ENCODE measurements at regions not wholly inside any gene's neighbourhood (a gene's known extent, or its start where the extent isn't known, plus 50 kb on each side); places are given as distances from the start of the nearest gene placed in this dataset.

DNA sequence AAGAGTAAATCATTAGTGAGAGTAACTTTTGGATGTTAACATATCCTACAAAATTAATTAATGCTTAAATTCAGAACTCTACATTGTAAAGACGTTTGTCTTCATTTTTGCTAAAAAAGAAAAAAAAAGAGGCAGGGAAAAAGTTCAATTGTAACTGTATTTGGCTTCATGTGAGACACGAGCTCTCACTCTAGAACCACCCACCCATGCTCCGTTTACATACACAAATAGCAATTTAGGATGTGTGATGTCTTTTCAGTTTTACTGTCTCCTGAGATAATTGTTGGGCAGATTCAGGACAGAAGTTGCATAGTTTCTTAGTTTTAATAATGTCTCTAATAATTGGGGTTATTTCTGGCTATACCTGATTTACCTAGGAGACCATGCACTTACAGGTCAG, 248.6 kb downstream of the AASDHPPT start:
- Mint-ChIP-seq H3K4me1 (no peaks in the 10 kb centered on the region), H3K9me3 (peaks cover 7% of the 10 kb centered on the region), H3K27ac (no peak overlapping the region), H3K4me3 (no peak overlapping the region), H3K36me3 (no peaks in the 10 kb centered on the region), H3K27me3 (no peaks in the 10 kb centered on the region)
- no peak for ATAC-seq

DNA sequence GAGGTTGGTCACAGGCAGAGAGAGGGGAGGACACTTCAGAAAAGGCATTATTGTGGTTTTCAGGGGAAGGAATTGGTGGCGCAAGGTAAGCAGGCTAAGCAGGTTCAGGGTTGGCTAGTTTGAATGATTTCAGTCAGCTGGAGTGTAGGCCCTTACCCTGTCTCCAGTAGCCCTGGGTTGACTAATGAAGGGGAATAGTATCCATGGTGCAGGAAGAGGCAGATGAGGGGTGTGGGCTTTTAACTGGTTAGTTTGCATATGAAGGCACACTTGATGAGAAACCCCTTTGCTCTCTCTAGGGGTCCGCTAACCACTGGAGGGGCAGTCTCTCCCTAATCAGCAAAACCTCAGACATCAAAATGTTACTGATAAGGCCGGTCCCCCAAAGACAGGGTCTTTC, 249.7 kb downstream of the AASDHPPT start:
- ATAC-seq = no peak
- H3K36me3 Mint-ChIP-seq = no peaks in the 10 kb centered on the region
- no peak overlapping the region for H3K4me3 Mint-ChIP-seq
- no peak overlapping the region for H3K27ac Mint-ChIP-seq
- no peaks in the 10 kb centered on the region for H3K27me3 Mint-ChIP-seq
- H3K4me1 Mint-ChIP-seq = no peaks in the 10 kb centered on the region
- peaks cover 3% of the 10 kb centered on the region for H3K9me3 Mint-ChIP-seq

DNA sequence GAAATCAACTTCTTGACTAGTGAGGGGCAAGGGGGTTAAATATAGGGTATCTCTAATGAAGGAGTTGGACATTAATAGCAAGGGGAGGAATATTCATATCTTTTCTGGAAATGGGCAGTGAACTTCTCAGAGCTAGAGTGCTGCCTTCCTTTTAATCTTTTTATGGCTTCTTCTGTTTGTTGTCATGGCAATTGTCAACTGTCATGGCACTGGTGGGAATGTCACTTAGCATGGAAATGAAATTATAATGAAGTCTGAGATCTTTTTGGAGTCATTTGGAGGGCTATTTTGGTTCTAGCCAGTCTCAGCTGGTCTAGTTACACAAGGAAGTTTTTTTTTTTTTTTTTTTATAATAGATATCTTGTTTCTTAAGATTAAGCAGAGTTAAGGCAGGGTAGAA, 250.2 kb downstream of the AASDHPPT start:
- Mint-ChIP-seq H3K9me3 (peaks cover 3% of the 10 kb centered on the region), H3K4me3 (no peak overlapping the region)

DNA sequence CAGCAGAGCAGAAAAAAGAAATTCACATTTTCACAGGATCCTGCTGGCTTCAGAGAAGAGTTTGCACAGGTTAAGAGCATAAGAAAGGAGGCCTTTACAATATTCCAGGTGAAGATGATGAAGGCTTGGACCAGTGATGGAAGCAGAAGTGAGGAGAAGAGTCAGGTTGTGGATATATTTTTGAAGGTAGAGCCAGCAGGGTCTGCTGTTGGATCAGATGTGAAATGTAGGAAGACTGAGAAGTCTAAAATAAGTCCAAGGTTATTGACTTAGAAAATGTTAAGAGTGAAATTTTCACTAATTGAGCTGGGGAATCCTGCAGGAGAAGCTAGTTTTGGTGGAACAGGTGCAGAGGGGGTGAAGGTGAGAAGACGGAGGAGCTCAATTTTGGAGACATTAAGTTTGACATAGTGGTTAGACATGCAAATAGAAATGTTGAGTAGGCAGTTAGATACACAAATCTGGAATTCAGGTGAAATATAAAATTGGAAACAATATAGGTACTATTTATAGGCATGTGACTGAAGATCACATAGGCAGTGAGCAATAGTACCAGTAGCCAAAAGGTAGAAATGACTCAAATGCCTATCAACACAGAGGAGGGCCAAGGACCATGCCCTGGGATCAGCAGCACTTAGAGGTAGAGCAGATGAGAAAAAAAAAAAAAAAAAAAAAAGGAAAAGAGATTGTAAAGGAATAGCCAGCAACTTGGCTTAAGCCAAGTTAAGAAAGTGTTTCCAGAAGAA, 252.0 kb downstream of the AASDHPPT start:
- Mint-ChIP-seq H3K4me1 (no peaks in the 10 kb centered on the region), H3K27me3 (no peaks in the 10 kb centered on the region)

More for the DNA sequence above, 250.2 kb downstream of the AASDHPPT start:
- H3K27me3 Mint-ChIP-seq = no peaks in the 10 kb centered on the region
- no peaks in the 10 kb centered on the region for H3K4me1 Mint-ChIP-seq
- H3K27ac Mint-ChIP-seq = no peak overlapping the region
- no peak for ATAC-seq
- no peaks in the 10 kb centered on the region for H3K36me3 Mint-ChIP-seq

DNA sequence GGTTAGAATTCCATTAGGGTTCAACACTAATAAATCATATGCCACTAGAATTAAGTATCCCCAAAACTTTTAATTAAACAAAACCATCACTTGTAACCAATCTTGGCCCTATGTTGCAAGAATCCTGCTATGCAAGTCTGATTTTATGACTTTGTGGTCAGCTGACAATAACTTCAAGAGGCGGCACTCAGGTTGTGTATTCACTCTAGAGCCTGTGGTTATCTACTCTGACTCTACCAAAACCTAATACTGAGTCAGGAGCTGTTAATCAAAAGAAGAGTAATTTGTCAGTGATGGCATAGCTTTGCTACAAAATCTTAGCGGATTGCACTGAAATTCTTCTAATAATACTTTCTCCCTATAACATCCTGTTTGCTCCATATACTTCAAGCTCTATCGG, 253.7 kb downstream of the AASDHPPT start:
- no peaks in the 10 kb centered on the region for H3K4me1 Mint-ChIP-seq
- ATAC-seq = no peak
- H3K36me3 Mint-ChIP-seq = no peaks in the 10 kb centered on the region
- H3K4me3 Mint-ChIP-seq = no peak overlapping the region
- no peaks in the 10 kb centered on the region for H3K27me3 Mint-ChIP-seq
- H3K27ac Mint-ChIP-seq = no peak overlapping the region
- H3K9me3 Mint-ChIP-seq = peaks cover 3% of the 10 kb centered on the region

More for the DNA sequence above, 252.0 kb downstream of the AASDHPPT start:
- Mint-ChIP-seq H3K4me3 (no peak overlapping the region), H3K36me3 (no peaks in the 10 kb centered on the region), H3K9me3 (peaks cover 3% of the 10 kb centered on the region), H3K27ac (no peak overlapping the region)
- ATAC-seq = no peak

DNA sequence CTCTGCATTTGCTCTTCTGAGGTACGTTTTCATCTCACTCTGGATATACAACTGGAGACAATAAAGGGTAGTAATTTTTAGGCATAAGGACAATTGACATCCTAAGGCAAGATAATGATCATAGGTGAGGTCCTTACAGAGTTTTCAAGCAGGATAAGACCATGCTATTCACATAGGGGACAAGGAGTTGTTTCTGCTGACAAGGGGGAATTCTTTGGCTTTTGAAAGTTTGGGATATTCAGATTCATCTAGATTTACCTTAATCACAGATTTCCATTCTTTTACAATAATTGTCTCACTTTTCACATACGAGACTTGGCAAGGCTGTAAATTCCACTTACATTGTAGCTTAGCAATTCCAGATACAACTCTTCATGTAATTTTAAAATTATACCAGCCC, 256.2 kb downstream of the AASDHPPT start:
- H3K27me3 Mint-ChIP-seq = no peaks in the 10 kb centered on the region
- no peaks in the 10 kb centered on the region for H3K4me1 Mint-ChIP-seq
- H3K9me3 Mint-ChIP-seq = peaks cover 3% of the 10 kb centered on the region
- no peak overlapping the region for H3K27ac Mint-ChIP-seq
- no peaks in the 10 kb centered on the region for H3K36me3 Mint-ChIP-seq
- no peak overlapping the region for H3K4me3 Mint-ChIP-seq
- ATAC-seq = no peak

DNA sequence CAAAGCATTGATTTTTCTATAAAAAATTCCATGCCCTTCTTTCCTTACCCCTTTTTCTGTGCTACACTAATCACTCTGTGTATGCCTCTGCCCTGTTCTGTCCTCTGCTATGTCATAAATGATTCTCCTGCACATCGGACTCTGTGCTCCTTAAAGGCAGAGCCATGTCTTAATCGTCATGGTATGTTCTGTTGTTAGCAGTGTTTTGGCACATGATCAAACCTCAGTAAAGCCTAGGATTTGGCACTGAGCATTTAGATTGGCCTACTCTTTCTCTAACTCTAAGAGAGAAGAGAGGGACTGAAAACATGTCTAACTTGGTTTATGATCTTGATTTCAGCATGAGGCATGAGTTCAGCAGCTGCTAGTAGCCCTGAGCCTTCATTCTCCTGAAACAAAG, 266.9 kb downstream of the AASDHPPT start:
- Mint-ChIP-seq H3K9me3 (peaks cover 8% of the 10 kb centered on the region), H3K4me1 (no peaks in the 10 kb centered on the region), H3K36me3 (no peaks in the 10 kb centered on the region), H3K4me3 (no peak overlapping the region), H3K27me3 (no peaks in the 10 kb centered on the region), H3K27ac (no peak overlapping the region)
- no peak for ATAC-seq

DNA sequence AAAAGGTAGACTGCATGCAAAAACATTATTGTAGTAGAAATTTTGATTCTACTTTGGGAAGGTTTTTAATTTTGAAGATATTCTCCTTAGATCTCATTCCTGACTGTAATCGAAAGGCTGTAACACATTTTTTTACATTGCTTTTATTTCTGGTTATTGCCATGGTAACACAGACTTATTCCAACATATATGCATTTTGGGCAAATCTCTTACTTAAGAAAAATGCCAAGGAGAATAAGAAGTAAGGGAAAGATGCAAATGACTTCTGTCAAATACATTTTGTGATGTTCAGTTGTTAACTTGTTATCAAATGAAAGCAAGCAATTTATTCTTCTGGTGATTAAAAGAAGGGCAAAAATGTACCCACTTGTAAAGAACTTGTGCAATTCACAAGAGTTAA, 267.5 kb downstream of the AASDHPPT start:
- no peak overlapping the region for H3K4me3 Mint-ChIP-seq
- no peaks in the 10 kb centered on the region for H3K27me3 Mint-ChIP-seq
- H3K4me1 Mint-ChIP-seq = no peaks in the 10 kb centered on the region
- no peak for ATAC-seq
- no peak overlapping the region for H3K27ac Mint-ChIP-seq
- no peaks in the 10 kb centered on the region for H3K36me3 Mint-ChIP-seq
- H3K9me3 Mint-ChIP-seq = peaks cover 14% of the 10 kb centered on the region

DNA sequence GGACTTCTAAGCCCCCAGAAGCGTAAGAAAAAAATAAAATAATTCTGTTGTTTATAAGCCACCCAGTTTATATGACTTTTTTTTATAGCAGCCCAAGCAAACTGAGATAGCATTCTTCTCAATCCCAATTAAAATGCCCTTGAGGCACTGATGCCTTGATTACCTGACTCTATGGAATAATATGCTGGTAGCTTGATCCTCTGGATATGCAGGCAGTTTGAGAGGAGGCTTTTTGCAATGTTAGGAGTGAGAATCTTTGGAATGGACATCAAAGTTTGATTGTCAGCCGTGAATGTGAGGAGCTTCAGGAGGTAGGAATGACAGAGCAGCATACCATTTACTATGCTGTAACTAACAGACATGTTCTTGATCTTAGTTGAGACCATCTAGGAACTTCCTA, 275.6 kb downstream of the AASDHPPT start:
- Mint-ChIP-seq H3K4me1 (no peaks in the 10 kb centered on the region), H3K4me3 (no peak overlapping the region), H3K27ac (no peak overlapping the region), H3K36me3 (no peaks in the 10 kb centered on the region), H3K27me3 (no peaks in the 10 kb centered on the region), H3K9me3 (peaks cover 13% of the 10 kb centered on the region)
- ATAC-seq = no peak

DNA sequence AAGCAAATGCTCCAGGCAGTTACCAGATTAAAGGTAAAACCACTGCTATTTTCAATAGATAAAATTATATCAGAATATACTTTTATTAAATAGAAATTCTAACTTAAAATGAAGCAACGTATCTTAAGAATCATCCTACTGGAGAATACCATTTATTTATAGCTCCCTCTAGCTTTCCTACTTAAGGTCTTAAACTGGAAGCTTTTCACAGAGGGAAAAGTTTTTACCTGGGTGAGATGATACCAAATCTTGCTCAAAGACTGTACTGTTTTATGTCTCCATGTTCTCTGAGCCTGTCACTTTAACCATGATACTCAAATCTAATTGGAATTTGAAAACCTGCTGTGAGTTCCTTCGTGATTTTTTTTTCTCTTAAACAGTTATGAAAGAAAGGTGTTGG, 291.8 kb downstream of the AASDHPPT start:
- no peaks in the 10 kb centered on the region for H3K4me1 Mint-ChIP-seq
- H3K4me3 Mint-ChIP-seq = no peak overlapping the region
- H3K27me3 Mint-ChIP-seq = no peaks in the 10 kb centered on the region
- H3K9me3 Mint-ChIP-seq = no peaks in the 10 kb centered on the region
- no peaks in the 10 kb centered on the region for H3K36me3 Mint-ChIP-seq
- no peak overlapping the region for H3K27ac Mint-ChIP-seq
- ATAC-seq = no peak

DNA sequence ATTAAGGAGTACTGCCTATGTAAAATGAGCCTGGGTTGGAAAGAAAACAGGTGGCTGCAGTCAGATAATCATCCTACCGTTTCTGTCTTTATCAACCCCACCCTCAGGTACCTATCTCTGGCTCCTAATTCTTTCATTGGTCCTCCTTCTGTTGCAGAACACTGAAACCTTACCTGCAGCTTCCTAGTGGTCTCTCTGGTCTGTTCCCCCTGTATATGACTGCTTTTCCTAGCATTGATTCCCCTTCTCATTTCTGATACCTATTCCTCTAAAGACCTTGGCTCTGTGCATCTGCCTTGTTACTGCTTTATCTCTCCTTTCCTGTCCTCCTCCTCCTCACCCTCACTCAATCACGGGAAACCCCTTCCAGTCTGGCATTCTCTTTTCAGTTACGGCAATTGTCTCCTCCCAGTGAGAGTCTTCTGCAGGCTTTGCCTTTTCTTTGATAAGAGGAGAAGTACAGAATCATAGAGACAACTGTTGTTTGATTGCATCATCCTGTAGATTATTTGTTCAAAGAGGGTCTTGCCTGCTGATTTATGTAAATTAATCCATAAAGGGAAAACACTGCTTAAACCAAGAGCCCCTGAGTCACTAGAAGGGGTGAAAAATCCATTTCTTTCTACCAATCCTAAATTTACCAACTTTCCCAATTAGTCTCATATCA, 301.2 kb downstream of the AASDHPPT start:
- no peaks in the 10 kb centered on the region for H3K36me3 Mint-ChIP-seq
- no peak for ATAC-seq
- H3K9me3 Mint-ChIP-seq = peaks cover 5% of the 10 kb centered on the region
- no peaks in the 10 kb centered on the region for H3K27me3 Mint-ChIP-seq
- H3K4me3 Mint-ChIP-seq = no peak overlapping the region
- H3K27ac Mint-ChIP-seq = no peak overlapping the region
- H3K4me1 Mint-ChIP-seq = no peaks in the 10 kb centered on the region

DNA sequence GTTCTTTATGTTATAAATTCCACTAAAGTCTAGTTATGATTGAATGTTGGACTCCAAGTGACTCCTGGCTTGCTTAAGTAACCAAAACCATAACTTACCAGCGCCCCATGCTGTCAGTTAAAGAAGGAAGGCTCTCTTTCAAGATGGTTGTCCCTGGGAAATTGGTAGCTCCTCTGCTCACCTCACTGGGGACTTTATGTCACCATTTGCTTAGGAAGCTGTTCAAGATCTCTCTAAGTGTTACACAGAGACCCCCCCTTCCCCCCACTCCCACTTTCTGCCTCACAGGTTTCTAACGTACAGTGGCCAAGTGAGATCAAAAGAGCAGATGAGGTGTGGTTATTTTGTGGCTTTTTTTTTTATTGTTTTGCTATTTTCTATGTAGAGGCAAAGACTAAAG, 301.8 kb downstream of the AASDHPPT start:
- H3K4me3 Mint-ChIP-seq = no peak overlapping the region
- H3K36me3 Mint-ChIP-seq = no peaks in the 10 kb centered on the region

DNA sequence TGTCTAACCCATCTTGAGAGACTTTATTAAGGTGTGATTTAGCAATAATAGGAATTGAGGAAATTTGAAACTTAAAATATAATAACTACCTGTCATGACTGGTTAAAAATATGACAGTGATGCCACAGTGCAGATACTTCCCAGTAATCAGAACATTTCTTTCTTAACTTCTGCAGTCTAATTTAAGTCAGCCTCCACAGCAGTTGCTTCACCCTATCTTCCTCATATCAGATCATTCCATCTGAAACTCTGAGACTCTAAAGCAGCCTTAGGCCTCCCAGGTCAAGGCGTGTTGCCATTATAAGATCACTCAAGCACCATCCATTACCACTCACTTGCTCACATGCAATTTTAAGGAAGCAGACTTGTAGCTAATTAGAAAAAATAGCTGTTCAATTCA, 302.2 kb downstream of the AASDHPPT start:
- Mint-ChIP-seq H3K36me3 (no peaks in the 10 kb centered on the region), H3K27me3 (no peaks in the 10 kb centered on the region), H3K9me3 (peaks cover 5% of the 10 kb centered on the region), H3K4me3 (no peak overlapping the region), H3K4me1 (no peaks in the 10 kb centered on the region), H3K27ac (no peak overlapping the region)
- ATAC-seq = no peak

More for the DNA sequence above, 301.8 kb downstream of the AASDHPPT start:
- Mint-ChIP-seq H3K4me1 (no peaks in the 10 kb centered on the region), H3K27me3 (no peaks in the 10 kb centered on the region), H3K9me3 (peaks cover 5% of the 10 kb centered on the region), H3K27ac (no peak overlapping the region)
- no peak for ATAC-seq

DNA sequence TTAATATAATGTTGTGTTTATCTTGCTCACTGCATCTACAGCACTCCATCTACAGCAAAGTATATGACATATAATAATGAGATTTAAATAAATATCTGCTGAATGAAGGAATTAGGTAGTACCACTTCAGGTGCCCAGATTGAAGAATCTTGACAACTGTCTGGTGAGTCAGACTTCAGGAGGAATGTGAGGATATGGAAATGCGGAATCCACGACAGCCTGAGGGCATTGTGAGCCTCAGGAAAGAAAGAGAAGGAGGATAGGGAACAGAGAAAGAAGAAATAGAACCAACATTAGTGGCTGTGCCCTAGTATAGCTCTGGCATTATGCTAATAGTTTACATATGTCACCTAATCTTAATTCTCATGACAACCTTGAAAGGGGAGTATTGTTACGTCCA, 304.4 kb downstream of the AASDHPPT start:
- no peaks in the 10 kb centered on the region for H3K4me1 Mint-ChIP-seq
- H3K27ac Mint-ChIP-seq = no peak overlapping the region
- no peak overlapping the region for H3K4me3 Mint-ChIP-seq
- no peak for ATAC-seq
- H3K27me3 Mint-ChIP-seq = no peaks in the 10 kb centered on the region
- H3K9me3 Mint-ChIP-seq = peaks cover 5% of the 10 kb centered on the region
- no peaks in the 10 kb centered on the region for H3K36me3 Mint-ChIP-seq

DNA sequence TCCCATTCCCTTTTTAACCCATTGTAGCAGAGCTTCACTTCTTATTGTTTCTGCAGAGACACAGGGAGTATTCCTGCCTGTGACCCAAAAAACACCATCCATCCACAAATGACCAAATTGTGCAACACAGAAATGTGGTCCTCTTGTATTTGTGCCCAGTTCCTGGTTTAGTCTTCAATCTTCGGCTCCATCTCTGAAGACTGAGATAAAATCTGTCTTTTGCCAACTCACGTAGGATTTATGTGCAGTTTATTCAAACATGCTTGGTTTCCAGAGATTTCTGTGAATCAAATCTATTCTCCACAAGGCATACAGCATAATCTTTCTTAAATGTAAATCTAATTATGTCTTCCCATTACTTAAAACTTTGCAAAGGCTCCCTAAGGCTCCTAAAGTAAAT, 307.0 kb downstream of the AASDHPPT start:
- peaks cover 8% of the 10 kb centered on the region for H3K9me3 Mint-ChIP-seq
- no peak for ATAC-seq
- no peak overlapping the region for H3K4me3 Mint-ChIP-seq
- H3K4me1 Mint-ChIP-seq = no peaks in the 10 kb centered on the region
- H3K27ac Mint-ChIP-seq = no peak overlapping the region
- no peaks in the 10 kb centered on the region for H3K36me3 Mint-ChIP-seq
- no peaks in the 10 kb centered on the region for H3K27me3 Mint-ChIP-seq

DNA sequence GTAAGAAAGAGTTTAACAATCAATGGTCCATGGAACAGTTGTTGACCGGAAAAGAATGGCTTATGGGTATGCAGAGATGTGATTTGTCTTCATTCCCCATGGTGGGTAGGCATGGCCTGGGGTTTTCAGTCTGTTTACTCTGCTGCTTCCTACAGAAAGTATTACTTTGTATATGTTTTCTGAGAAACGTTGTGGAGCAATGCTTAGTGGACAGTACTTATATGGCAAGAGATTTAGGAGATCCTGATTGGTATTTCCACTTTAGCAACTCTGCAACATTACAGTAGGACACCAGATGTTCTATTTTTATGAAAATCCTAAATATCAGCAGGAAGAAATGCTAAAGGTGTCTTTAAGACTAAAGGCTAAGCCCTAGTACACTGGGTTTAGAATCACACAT, 309.1 kb downstream of the AASDHPPT start:
- no peaks in the 10 kb centered on the region for H3K36me3 Mint-ChIP-seq
- no peak overlapping the region for H3K27ac Mint-ChIP-seq
- no peaks in the 10 kb centered on the region for H3K4me1 Mint-ChIP-seq
- no peaks in the 10 kb centered on the region for H3K27me3 Mint-ChIP-seq
- H3K4me3 Mint-ChIP-seq = no peak overlapping the region
- peaks cover 5% of the 10 kb centered on the region for H3K9me3 Mint-ChIP-seq
- no peak for ATAC-seq

All from stimulated activated memory B cell treated with anti-CD40 and anti-IgM and Interleukin-4, amounts not matched to agents 10 μg/mL and 1 μg/mL and 100 μg/mL, for 72 hours (primary cell).